Astrocyte of the spinal cord (primary cell): ENCODE measurements at regions not wholly inside any gene's neighbourhood (a gene's known extent, or its start where the extent isn't known, plus 50 kb on each side); places are given as distances from the start of the nearest gene placed in this dataset.

Experiments
- DNase-seq: peaks from one replicate; pipeline ENCODE4 v3.0.0; 2011; ENCODE audit warnings: low read depth, low spot score
- H3K4me3 ChIP-seq: 2 replicates; pipeline ENCODE4 v1.5.1; 2011; ENCODE audit warnings: low read depth, mild to moderate bottlenecking, low read length, moderate library complexity
- in situ Hi-C: cut with HindIII; loops from 2 replicates; pipeline ENCODE4 v1.10.0; 2017; ENCODE audit warnings: low sequenced_read_pairs
- TF ChIP-seq, protein P1 (sequence below): IDR thresholded peaks from 2 replicates; pipeline ENCODE4 v1.5.1; 2012; ENCODE audit warnings: low read depth, mild to moderate bottlenecking, low read length, inconsistent platforms

- in situ Hi-C loops = no loop called here
- no peak for DNase-seq
- H3K4me3 ChIP-seq = no peak overlapping the region
- TF ChIP-seq, protein P1, sequence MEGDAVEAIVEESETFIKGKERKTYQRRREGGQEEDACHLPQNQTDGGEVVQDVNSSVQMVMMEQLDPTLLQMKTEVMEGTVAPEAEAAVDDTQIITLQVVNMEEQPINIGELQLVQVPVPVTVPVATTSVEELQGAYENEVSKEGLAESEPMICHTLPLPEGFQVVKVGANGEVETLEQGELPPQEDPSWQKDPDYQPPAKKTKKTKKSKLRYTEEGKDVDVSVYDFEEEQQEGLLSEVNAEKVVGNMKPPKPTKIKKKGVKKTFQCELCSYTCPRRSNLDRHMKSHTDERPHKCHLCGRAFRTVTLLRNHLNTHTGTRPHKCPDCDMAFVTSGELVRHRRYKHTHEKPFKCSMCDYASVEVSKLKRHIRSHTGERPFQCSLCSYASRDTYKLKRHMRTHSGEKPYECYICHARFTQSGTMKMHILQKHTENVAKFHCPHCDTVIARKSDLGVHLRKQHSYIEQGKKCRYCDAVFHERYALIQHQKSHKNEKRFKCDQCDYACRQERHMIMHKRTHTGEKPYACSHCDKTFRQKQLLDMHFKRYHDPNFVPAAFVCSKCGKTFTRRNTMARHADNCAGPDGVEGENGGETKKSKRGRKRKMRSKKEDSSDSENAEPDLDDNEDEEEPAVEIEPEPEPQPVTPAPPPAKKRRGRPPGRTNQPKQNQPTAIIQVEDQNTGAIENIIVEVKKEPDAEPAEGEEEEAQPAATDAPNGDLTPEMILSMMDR = no peak
Observed at GRCh38 chr11:120028897-120029258, 109.0 kb downstream of the TRIM29 start.

GRCh38 chr11:120028181-120028896, 109.6 kb downstream of the TRIM29 start:
- in situ Hi-C loops = no loop called here
- H3K4me3 ChIP-seq = no peak overlapping the region
- TF ChIP-seq, protein P1 = no peak
- DNase-seq = no peak

DNA sequence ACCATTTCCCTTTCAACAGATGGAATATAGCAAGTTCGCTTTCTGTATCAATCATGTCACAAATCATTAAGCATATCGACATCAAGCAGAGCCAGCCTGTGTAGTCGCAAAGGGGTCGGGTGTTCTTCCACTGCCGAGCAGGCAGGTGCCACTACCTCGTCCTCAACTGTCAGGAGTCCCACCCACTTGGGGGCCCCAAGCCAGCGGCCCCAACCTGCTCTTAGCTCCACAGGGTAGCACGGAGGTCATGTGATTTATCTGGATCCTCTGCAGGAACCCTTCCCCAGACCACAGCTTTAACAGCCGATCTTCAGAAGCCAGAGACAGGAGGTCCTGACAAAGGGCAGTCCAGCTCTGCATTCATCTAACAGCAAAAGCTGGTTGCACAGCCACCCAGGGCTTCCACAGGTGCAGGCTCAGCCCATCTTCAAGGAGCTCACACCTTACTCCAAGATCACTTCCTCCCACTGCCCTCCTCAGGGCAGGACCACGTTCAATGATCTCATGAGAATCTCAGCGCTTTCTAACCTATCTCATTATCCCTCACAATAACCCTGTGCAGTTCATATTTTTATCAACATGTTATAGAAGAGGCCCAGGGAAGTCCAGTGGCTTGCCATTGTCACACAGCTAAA, 110.2 kb downstream of the TRIM29 start:
- in situ Hi-C loops = no loop called here
- no peak overlapping the region for H3K4me3 ChIP-seq
- TF ChIP-seq, protein P1 = no peak
- DNase-seq = no peak

- in situ Hi-C loops = no loop called here
- H3K4me3 ChIP-seq = no peak overlapping the region
- no peak for DNase-seq
- TF ChIP-seq, protein P1 = no peak
Observed at GRCh38 chr11:120025606-120026335, 112.1 kb downstream of the TRIM29 start.

DNA sequence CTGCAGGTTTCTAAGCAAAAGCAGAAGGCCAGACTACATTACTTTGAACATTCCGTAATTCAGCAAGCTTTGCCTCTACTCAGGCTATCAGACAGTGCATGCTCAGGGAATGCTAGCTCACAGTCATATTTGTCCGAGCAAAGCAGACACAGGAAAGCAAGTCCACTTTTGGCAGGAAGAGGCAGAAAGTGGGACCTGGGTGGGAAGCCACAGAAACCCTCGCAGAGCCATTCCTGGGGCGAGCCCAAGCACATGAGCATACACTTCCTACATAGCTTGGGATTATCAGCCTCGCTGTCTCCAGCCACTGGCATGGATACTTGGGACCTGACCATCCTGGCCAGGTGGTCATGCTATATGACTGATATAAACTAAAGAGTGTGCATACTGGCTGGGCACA, 113.3 kb downstream of the TRIM29 start:
- DNase-seq = no peak
- in situ Hi-C loops = no loop called here
- no peak overlapping the region for H3K4me3 ChIP-seq
- TF ChIP-seq, protein P1 = no peak

DNA sequence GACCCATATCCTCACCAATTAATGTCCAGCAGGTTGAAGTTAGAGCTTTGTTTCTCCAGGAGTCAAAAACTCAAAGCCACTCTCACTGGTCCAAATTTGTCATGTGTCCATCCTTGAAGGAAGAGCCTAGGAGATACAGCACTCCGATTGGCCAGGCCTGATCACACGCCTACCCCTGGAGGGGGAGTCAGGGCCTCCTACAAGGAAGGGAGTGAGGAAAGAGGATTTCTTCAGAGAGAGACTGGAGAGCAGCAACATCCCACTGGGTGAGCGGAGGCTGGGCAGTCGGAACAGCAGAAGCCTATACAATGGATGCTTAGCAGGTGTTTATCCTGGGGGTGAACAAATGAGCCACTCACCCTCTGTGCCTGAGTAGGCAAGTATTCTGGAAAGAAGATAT, 113.9 kb downstream of the TRIM29 start:
- DNase-seq = no peak
- TF ChIP-seq, protein P1 = no peak
- H3K4me3 ChIP-seq = no peak overlapping the region
- in situ Hi-C loops = no loop called here
